ENCODE measurements at regions not wholly inside any gene's neighbourhood (a gene's known extent, or its start where the extent isn't known, plus 50 kb on each side); places are given as distances from the start of the nearest gene placed in this dataset.
"Not testable (repeated sequence)": the region's sequence is repeated elsewhere in the genome, so short reads cannot be mapped to it uniquely, and the experiment has no call there.

DNA sequence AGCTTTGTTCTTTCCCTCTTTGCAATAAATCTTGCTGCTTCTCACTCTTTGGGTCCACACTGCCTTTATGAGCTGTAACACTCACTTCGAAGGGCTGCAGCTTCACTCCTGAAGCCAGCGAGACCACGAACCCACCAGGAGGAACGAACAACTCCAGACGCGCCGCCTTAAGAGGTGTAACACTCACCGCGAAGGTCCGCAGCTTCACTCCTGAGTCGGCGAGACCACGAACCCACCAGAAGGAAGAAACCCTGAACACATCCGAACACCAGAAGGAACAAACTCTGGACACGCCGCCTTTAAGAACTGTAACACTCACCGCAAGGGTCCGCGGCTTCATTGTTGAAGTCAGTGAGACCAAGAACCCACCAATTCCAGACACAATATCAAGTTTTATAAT, 178.7 kb upstream of the FIGN start:
- TF ChIP-seq ZNF274 (IDR thresholded peaks at IDR 0.05; ENCODE audit: low read depth, low read length); SUZ12 (IDR thresholded peaks at IDR 0.05; ENCODE audit: extremely low read depth, insufficient read depth, insufficient read length): not testable (repeated sequence)

Measured in NT2/D1 (cell line).